ENCODE measurements at regions not wholly inside any gene's neighbourhood (a gene's known extent, or its start where the extent isn't known, plus 50 kb on each side); places are given as distances from the start of the nearest gene placed in this dataset.
"Not testable (repeated sequence)": the region's sequence is repeated elsewhere in the genome, so short reads cannot be mapped to it uniquely, and the experiment has no call there.

GRCh38 chr16:29333492-29334097 is 72.9 kb downstream of the NPIPB11 start:
- TF ChIP-seq POLR2AphosphoS5, POLR2A, SPI1 (IDR thresholded peaks at IDR 0.05; ENCODE audit: low read depth, low read length): not testable (repeated sequence)

Data from GM12891 (cell line).